ENCODE measurements at regions not wholly inside any gene's neighbourhood (a gene's known extent, or its start where the extent isn't known, plus 50 kb on each side); places are given as distances from the start of the nearest gene placed in this dataset.

- H3K4me3 ChIP-seq (ENCODE audit: low read depth, poor library complexity, severe bottlenecking) = no peak overlapping the region
- WGBS, 2 donors = 85 to 87% methylated on average over 2 of the region's 2 CpGs
- intact Hi-C loops (cut with DNase I; ENCODE audit: low total_unique reads) = no loop called here
- TF ChIP-seq CTCF (IDR thresholded peaks at IDR 0.05) = no peak
- TF ChIP-seq POLR2A (IDR thresholded peaks at IDR 0.05) = no peak
- DNase-seq (ENCODE audit: low spot score in 2 of 2) = no peak
Observed at GRCh38 chr2:148582679-148583511, 61.7 kb upstream of the EPC2 start.

GRCh38 chr2:148585696-148586095 lies 58.9 kb upstream of the EPC2 start:
- intact Hi-C loops (cut with DNase I; ENCODE audit: low total_unique reads) = no loop called here
- 90 to 93% methylated on average over 4 of the region's 4 CpGs for WGBS, 2 donors
- DNase-seq (ENCODE audit: low spot score in 2 of 2) = no peak
- TF ChIP-seq CTCF (IDR thresholded peaks at IDR 0.05) (no peak), POLR2A (IDR thresholded peaks at IDR 0.05) (no peak)
- no peak overlapping the region for H3K4me3 ChIP-seq (ENCODE audit: low read depth, poor library complexity, severe bottlenecking)

GRCh38 chr2:148586522-148587128 lies 57.9 kb upstream of the EPC2 start:
- WGBS, 2 donors = 76 to 80% methylated on average over 4 of the region's 4 CpGs
- intact Hi-C loops (cut with DNase I; ENCODE audit: low total_unique reads) = no loop called here

GRCh38 chr2:148590612-148591011 lies 53.9 kb upstream of the EPC2 start:
- intact Hi-C loops (cut with DNase I; ENCODE audit: low total_unique reads) = no loop called here
- no peak overlapping the region for H3K4me3 ChIP-seq (ENCODE audit: low read depth, poor library complexity, severe bottlenecking)
- TF ChIP-seq POLR2A (IDR thresholded peaks at IDR 0.05) (no peak), CTCF (IDR thresholded peaks at IDR 0.05) (no peak)
- 88 to 92% methylated on average over 2 of the region's 2 CpGs for WGBS, 2 donors
- DNase-seq (ENCODE audit: low spot score in 2 of 2) = no peak

More at GRCh38 chr2:148586522-148587128, 57.9 kb upstream of the EPC2 start:
- no peak for TF ChIP-seq CTCF (IDR thresholded peaks at IDR 0.05)
- no peak for TF ChIP-seq POLR2A (IDR thresholded peaks at IDR 0.05)
- H3K4me3 ChIP-seq (ENCODE audit: low read depth, poor library complexity, severe bottlenecking) = no peak overlapping the region
- DNase-seq (ENCODE audit: low spot score in 2 of 2) = no peak

GRCh38 chr2:148592791-148593190 lies 51.8 kb upstream of the EPC2 start:
- intact Hi-C loops (cut with DNase I; ENCODE audit: low total_unique reads) = no loop called here
- 73 to 81% methylated on average over 3 of the region's 3 CpGs for WGBS, 2 donors
- TF ChIP-seq CTCF (IDR thresholded peaks at IDR 0.05) (no peak), POLR2A (IDR thresholded peaks at IDR 0.05) (no peak)
- no peak overlapping the region for H3K4me3 ChIP-seq (ENCODE audit: low read depth, poor library complexity, severe bottlenecking)
- no peak for DNase-seq (ENCODE audit: low spot score in 2 of 2)
